Right lobe of liver (tissue), 4 donors: ENCODE measurements at regions not wholly inside any gene's neighbourhood (a gene's known extent, or its start where the extent isn't known, plus 50 kb on each side); places are given as distances from the start of the nearest gene placed in this dataset.

Experiments
- CTCF ChIP-seq, 4 donors: fragments of 200-600 bp in 3 of 4; fragments of 450-650 bp in 1 of 4; IDR thresholded peaks; one replicate each; pipeline versions ENCODE4 v1.5.1 to v1.8.0; 2016 to 2022; ENCODE audit warnings: antibody characterized with exemption in 4 of 4, mild to moderate bottlenecking in 2 of 4
- POLR2A ChIP-seq: fragments of 450-650 bp; IDR thresholded peaks from one replicate; pipeline ENCODE4 v1.6.1; 2017; ENCODE audit warnings: antibody characterized with exemption, mild to moderate bottlenecking
- donor health status: DM: no; HTN: no; CAD: no.
- donor health status: DM: no; HTN: no; CAD: no.
- donor health status: DM: no; HTN: yes; CAD: no.

GRCh38 chr15:38895326-38896255 is 331.0 kb upstream of the RASGRP1 start:
- TF ChIP-seq CTCF (IDR thresholded peaks at IDR 0.05) (no peak), POLR2A (no peak)
